ENCODE measurements at regions not wholly inside any gene's neighbourhood (a gene's known extent, or its start where the extent isn't known, plus 50 kb on each side); places are given as distances from the start of the nearest gene placed in this dataset.

DNA sequence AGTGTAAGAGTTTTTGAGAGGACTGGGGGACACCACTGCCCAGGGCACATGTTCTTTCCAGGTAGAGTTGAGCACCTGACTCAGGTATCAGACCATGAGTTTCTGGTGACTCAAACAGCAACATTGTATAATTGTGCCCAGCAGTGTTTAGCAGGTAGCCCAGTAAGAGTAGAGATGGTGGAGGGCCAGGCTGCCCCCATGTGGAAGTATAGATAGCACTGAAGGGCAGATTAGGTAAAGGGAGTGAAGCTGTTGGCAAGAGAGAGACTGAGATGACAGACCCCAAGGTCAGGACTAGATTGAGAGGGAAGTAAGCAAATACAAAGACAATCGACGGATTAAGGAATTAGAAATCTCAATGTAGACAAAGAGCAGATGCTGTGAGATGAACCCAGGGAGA, 74.6 kb downstream of the TRIM42 start:
- no peaks in the 10 kb centered on the region for H3K36me3 Mint-ChIP-seq
- H3K9me3 Mint-ChIP-seq: peaks cover 0 to 2% (median 0%) of the 10 kb centered on the region in 9 donors
- DNase-seq: no peak
- no peak for ATAC-seq
- H3K4me3 Mint-ChIP-seq: no peak overlapping the region
- peaks cover 0 to 10% (median 6%) of the 10 kb centered on the region in 5 donors for H3K27me3 Mint-ChIP-seq
- POLR2A ChIA-PET: no interaction called here
- H3K4me1 Mint-ChIP-seq: peaks cover 4 to 30% (median 22%) of the 10 kb centered on the region in 4 donors
- no peak overlapping the region for H3K27ac Mint-ChIP-seq

DNA sequence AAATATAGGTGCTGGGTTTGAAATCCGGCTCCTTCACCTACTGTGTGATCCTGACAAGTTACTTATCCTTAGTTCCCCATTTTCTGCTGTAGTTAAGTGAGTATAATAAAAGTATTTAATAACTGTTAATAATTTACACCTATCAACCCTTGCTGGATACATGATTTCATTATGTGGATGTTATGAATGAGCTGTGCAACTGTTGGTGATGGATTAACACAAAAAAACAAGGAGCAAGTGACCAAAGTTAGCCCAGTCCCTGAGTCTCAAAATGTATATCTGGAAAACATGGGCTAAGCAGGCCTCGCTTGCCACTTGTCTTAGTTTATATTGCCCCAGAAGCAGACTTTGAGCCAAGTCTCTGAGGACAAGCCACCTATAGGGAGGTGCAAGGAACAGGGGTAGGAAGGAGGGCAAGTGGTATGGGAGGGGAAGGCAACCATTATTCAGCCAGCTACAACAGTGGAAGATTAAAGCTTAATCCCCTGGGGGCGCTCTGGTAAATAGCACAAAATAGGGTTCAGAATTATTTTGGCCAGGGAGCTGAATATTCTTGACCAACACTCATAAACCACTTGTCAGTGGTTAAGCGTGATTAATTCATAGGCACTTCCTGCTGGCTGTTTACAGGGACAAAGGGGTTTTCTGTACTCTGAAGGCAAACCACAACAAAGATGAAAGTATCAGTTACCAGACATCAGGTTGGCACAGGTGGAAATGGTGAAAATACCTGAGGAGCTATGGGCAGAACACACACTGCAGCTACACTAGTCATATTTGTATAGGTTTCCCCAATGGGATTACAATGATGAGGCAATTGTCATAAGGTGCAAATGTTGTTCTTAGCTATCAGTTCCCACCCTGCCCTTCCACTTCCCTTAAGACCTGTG, 76.2 kb downstream of the TRIM42 start:
- ATAC-seq (peak in 1 of 2 donors; percentile 27), DNase-seq (no peak)
- POLR2A ChIA-PET: no interaction called here
- Mint-ChIP-seq H3K9me3 (peaks cover 0 to 2% (median 0%) of the 10 kb centered on the region in 9 donors), H3K27ac (no peak overlapping the region), H3K4me3 (peak overlapping the region in 2 of 10 donors; percentile 5 to 71), H3K4me1 (peaks cover 4 to 33% (median 26%) of the 10 kb centered on the region in 4 donors), H3K36me3 (no peaks in the 10 kb centered on the region), H3K27me3 (peaks cover 0 to 10% (median 6%) of the 10 kb centered on the region in 5 donors)

GRCh38 chr3:140754936-140755335, 77.1 kb downstream of the TRIM42 start:
- Mint-ChIP-seq H3K4me3 (peak overlapping the region in 2 of 10 donors; percentile 5 to 20), H3K4me1 (peaks cover 4 to 38% (median 31%) of the 10 kb centered on the region in 4 donors), H3K9me3 (peaks cover 0 to 2% (median 0%) of the 10 kb centered on the region in 9 donors), H3K36me3 (no peaks in the 10 kb centered on the region), H3K27ac (peak overlapping the region in 2 of 10 donors; percentile 8 to 75), H3K27me3 (peaks cover 0 to 4% (median 2%) of the 10 kb centered on the region in 5 donors)
- DNase-seq: no peak
- POLR2A ChIA-PET: no interaction called here
- ATAC-seq: no peak

DNA sequence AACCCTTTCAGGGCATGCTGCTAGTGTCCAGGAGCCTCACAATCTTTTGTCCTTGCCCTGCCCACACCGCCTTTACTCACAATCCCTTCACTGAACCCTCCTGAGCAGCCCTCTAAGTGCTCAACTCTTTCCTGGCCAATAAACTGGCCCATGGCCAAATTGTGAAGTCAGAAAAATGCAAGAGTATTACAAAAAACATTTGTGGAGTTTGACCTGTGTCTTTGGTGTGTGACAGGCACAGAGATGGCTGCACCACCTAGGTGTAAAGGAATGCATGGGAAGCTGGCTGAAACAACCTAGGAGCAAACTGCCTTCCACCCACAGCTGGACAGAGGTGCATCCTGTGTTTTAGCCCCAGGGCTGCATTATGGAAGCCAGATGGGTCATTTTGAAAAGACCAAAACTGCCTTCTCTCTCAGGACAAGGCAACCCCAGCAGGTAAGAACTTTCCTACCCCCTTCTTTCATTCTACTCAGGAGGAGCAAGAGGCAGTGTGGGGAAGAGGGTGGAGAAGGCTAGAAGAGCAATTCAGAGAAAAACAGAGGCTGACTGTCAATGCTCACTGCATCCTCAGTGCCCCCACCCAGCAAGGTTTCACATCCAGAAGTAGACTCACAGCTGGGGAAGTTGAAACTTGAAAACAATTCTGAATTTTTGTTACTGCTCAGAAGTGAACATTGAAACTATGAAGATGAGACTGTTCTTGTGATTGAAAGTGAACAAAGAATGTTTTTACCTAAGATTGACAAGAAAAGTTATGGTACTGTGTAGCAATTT, 78.6 kb downstream of the TRIM42 start:
- no peak for DNase-seq

DNA sequence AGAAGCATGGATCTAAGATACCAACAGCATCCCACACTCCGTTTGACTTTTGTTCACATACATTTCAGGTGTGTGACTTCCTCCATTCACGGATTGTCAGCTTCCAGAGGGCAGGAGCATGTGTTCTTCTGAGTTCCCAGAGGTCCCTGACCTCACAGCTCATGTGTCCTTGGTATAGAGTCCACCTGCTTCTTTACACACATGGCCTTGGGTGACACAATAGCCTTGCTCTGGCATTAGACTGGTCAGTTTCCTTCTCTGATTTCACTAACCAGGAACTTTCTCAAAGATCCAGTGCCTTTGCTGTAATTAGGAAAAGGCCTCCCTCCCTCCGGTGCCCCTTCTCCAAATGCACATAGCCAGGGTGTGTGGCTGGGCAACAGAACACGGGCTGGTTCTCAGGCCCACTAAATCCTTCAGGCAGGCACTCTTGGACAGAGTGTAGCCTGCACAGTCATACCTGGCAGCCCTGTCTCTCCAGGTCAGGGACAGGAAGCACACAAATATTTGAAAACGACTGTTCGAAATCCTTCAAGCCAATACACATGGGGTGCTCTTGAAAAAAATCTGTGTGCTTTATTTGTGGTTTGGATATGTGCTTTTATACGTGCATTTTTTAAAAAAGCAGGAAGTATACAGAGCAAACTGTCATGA, 81.1 kb downstream of the TRIM42 start:
- H3K9me3 Mint-ChIP-seq: no peaks in the 10 kb centered on the region
- peaks cover 2 to 43% (median 33%) of the 10 kb centered on the region in 4 donors for H3K4me1 Mint-ChIP-seq
- H3K27ac Mint-ChIP-seq: peak overlapping the region in 5 of 10 donors; percentile 20 to 74 (median 33)
- POLR2A ChIA-PET: no interaction called here
- no peaks in the 10 kb centered on the region for H3K36me3 Mint-ChIP-seq
- no peak for ATAC-seq
- no peaks in the 10 kb centered on the region for H3K27me3 Mint-ChIP-seq
- DNase-seq: peak in 2 of 10 donors; percentile 16 to 20
- H3K4me3 Mint-ChIP-seq: peak overlapping the region in 3 of 10 donors; percentile 25 to 51 (median 44)

More for the DNA sequence above, 78.6 kb downstream of the TRIM42 start:
- Mint-ChIP-seq H3K27ac (peak overlapping the region in 2 of 10 donors; percentile 36 to 60), H3K27me3 (peaks cover 0 to 2% (median 0%) of the 10 kb centered on the region in 5 donors), H3K4me3 (no peak overlapping the region), H3K9me3 (peaks cover 0 to 2% (median 0%) of the 10 kb centered on the region in 9 donors), H3K4me1 (peaks cover 4 to 44% (median 38%) of the 10 kb centered on the region in 4 donors), H3K36me3 (no peaks in the 10 kb centered on the region)
- ATAC-seq: no peak
- POLR2A ChIA-PET: no interaction called here

GRCh38 chr3:140760324-140761075, 82.6 kb downstream of the TRIM42 start:
- peak overlapping the region in 2 of 10 donors; percentile 25 to 49 for H3K27ac Mint-ChIP-seq
- no peaks in the 10 kb centered on the region for H3K27me3 Mint-ChIP-seq
- ATAC-seq (no peak), DNase-seq (no peak)
- peaks cover 0 to 30% (median 18%) of the 10 kb centered on the region in 4 donors for H3K4me1 Mint-ChIP-seq
- no peaks in the 10 kb centered on the region for H3K36me3 Mint-ChIP-seq
- H3K4me3 Mint-ChIP-seq: no peak overlapping the region
- POLR2A ChIA-PET: no interaction called here
- no peaks in the 10 kb centered on the region for H3K9me3 Mint-ChIP-seq

DNA sequence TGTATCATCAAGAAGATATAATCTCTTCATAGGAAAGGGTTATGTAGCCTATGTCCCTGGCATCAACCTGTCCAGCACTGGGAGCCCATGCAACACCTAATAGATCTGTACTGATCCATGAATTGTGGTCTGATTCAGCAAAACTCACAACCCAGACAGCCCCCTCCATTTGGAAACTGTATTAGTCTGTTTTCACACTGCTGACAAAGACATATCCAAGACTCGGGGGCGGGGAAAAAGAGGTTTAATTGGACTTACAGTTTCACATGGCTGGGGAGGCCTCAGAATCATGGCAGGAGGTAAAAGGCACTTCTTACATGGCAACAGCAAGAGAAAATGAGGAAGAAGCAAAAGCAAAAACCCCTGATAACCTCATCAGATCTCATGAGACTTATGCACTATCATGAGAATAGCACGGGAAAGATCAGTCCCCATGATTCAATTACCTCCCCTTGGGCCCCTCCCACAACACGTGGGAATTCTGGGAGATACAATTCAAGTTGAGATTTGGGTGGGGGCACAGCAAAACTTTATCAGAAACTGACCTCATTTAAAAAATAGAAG, 83.3 kb downstream of the TRIM42 start:
- no peak overlapping the region for H3K27ac Mint-ChIP-seq
- ATAC-seq: no peak
- no peaks in the 10 kb centered on the region for H3K36me3 Mint-ChIP-seq
- peaks cover 0 to 1% (median 0%) of the 10 kb centered on the region in 5 donors for H3K27me3 Mint-ChIP-seq
- POLR2A ChIA-PET: no interaction called here
- H3K9me3 Mint-ChIP-seq: no peaks in the 10 kb centered on the region
- DNase-seq: no peak
- H3K4me1 Mint-ChIP-seq: peaks cover 0 to 28% (median 18%) of the 10 kb centered on the region in 4 donors
- no peak overlapping the region for H3K4me3 Mint-ChIP-seq

DNA sequence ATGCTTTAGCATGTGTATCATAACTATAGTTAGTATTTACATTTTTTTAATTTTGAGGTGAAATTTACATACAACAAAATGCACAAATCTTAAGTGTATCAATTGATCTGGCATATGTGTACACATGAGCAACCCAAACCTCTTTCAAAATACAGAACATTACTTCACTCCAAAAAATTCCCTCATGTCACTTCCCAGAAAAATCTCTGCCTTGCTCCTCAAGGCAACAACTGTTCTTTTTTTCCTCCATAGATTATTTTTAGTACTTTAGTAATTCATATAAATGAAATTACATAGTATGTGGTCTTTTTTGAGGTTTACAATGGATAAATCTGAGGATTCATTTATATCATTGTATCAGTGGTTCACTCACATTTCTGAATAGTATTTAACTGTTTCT, 84.9 kb downstream of the TRIM42 start:
- no peak overlapping the region for H3K4me3 Mint-ChIP-seq
- no peak for ATAC-seq
- DNase-seq: no peak
- H3K27me3 Mint-ChIP-seq: peaks cover 0 to 1% (median 0%) of the 10 kb centered on the region in 5 donors
- H3K4me1 Mint-ChIP-seq: peaks cover 0 to 21% (median 13%) of the 10 kb centered on the region in 4 donors
- no peak overlapping the region for H3K27ac Mint-ChIP-seq
- no peaks in the 10 kb centered on the region for H3K36me3 Mint-ChIP-seq
- POLR2A ChIA-PET: no interaction called here
- H3K9me3 Mint-ChIP-seq: no peaks in the 10 kb centered on the region

GRCh38 chr3:140763532-140763931, 85.7 kb downstream of the TRIM42 start:
- H3K27ac Mint-ChIP-seq: no peak overlapping the region
- POLR2A ChIA-PET: no interaction called here
- DNase-seq: no peak
- no peaks in the 10 kb centered on the region for H3K9me3 Mint-ChIP-seq
- peaks cover 0 to 1% (median 0%) of the 10 kb centered on the region in 5 donors for H3K27me3 Mint-ChIP-seq
- ATAC-seq: no peak
- peaks cover 0 to 21% (median 13%) of the 10 kb centered on the region in 4 donors for H3K4me1 Mint-ChIP-seq
- H3K36me3 Mint-ChIP-seq: no peaks in the 10 kb centered on the region
- H3K4me3 Mint-ChIP-seq: no peak overlapping the region

GRCh38 chr3:140765246-140765645, 87.4 kb downstream of the TRIM42 start:
- ATAC-seq: no peak
- H3K9me3 Mint-ChIP-seq: no peaks in the 10 kb centered on the region
- peaks cover 0 to 9% (median 4%) of the 10 kb centered on the region in 4 donors for H3K4me1 Mint-ChIP-seq
- H3K4me3 Mint-ChIP-seq: no peak overlapping the region
- no peak for DNase-seq
- no peaks in the 10 kb centered on the region for H3K36me3 Mint-ChIP-seq
- no peak overlapping the region for H3K27ac Mint-ChIP-seq
- H3K27me3 Mint-ChIP-seq: peaks cover 0 to 1% (median 0%) of the 10 kb centered on the region in 5 donors
- POLR2A ChIA-PET: no interaction called here

DNA sequence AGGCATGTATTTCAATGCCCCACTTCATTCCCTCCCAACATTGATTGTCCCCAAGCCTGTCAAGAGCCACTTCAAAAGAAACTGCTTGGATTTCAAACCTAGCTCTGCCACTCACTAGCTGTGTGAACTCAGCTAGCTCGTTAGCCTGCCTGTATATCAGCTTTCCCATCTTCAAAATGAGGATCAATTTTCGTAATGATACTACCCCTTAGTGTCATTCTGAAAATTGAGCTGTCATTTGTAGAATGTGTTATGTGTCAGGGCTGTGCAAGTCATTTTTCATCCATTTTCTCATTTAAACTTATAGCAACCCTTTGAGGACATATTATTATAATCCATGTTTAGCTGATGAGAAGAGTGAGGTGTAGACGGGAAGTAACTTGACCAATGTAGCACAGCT, 88.6 kb downstream of the TRIM42 start:
- H3K4me3 Mint-ChIP-seq: no peak overlapping the region
- ATAC-seq (no peak), DNase-seq (no peak)
- POLR2A ChIA-PET: no interaction called here
- peaks cover 0 to 3% (median 3%) of the 10 kb centered on the region in 4 donors for H3K4me1 Mint-ChIP-seq
- no peaks in the 10 kb centered on the region for H3K36me3 Mint-ChIP-seq
- peaks cover 0 to 5% (median 0%) of the 10 kb centered on the region in 9 donors for H3K9me3 Mint-ChIP-seq
- no peak overlapping the region for H3K27ac Mint-ChIP-seq
- peaks cover 0 to 8% (median 0%) of the 10 kb centered on the region in 5 donors for H3K27me3 Mint-ChIP-seq

DNA sequence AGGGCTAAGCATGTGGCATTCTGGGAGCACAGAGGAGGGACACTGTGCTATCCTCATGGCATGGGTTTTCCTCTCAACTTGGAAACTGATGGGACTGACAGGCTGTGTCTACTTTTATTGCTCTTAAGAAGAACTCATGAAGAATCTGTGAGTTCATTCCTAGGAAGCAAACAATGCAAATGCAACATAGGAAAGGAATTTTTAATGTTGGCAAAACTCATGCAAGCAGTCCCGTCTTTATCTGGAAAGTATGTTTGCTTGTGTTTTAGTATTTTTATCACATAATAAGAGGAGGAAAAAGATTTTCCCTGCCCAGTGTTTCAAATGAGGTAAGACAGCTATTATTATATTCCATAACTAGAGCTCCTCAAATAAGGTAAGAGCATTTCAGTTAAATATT, 89.7 kb downstream of the TRIM42 start:
- no peak overlapping the region for H3K27ac Mint-ChIP-seq
- POLR2A ChIA-PET: no interaction called here
- no peak overlapping the region for H3K4me3 Mint-ChIP-seq
- peaks cover 0 to 7% (median 0%) of the 10 kb centered on the region in 9 donors for H3K9me3 Mint-ChIP-seq
- ATAC-seq (no peak), DNase-seq (no peak)
- no peaks in the 10 kb centered on the region for H3K36me3 Mint-ChIP-seq
- peaks cover 0 to 9% (median 6%) of the 10 kb centered on the region in 4 donors for H3K4me1 Mint-ChIP-seq
- peaks cover 0 to 14% (median 0%) of the 10 kb centered on the region in 5 donors for H3K27me3 Mint-ChIP-seq
